ENCODE measurements at regions not wholly inside any gene's neighbourhood (a gene's known extent, or its start where the extent isn't known, plus 50 kb on each side); places are given as distances from the start of the nearest gene placed in this dataset.
"Not testable (repeated sequence)": the region's sequence is repeated elsewhere in the genome, so short reads cannot be mapped to it uniquely, and the experiment has no call there.

GRCh38 chr6:81098109-81098814, 654.2 kb downstream of the TENT5A start:
- in situ Hi-C loops (cut with HindIII; ENCODE audit: low pct_unique_long_range_greater_than_20kb, low sequenced_read_pairs) (no loop called here), intact Hi-C loops (cut with micrococcal nuclease; ENCODE audit: unreplicated experiment) (no loop called here)
- TF ChIP-seq POLR2AphosphoS5 (IDR thresholded peaks at IDR 0.05; ENCODE audit: low read depth, low read length) (no peak), CTCF (IDR thresholded peaks at IDR 0.05) (no peak), SIN3A (IDR thresholded peaks at IDR 0.05; ENCODE audit: borderline replicate concordance, insufficient read depth, low read depth, low read length) (no peak), TCF7L2 (IDR thresholded peaks at IDR 0.05; ENCODE audit: low read depth, low read length) (no peak), REST (IDR thresholded peaks at IDR 0.05; ENCODE audit: insufficient read depth in 1 of 2, low read depth in 2 of 2, low read length in 1 of 2) (no peak)
- no peak for DNase-seq (ENCODE audit: low read depth, low spot score)
- H3K27me3 ChIP-seq (ENCODE audit: control insufficient read depth, insufficient read depth, low read length) = no peaks in the 10 kb centered on the region
- H3K9me3 ChIP-seq (ENCODE audit: control insufficient read depth, insufficient read depth, low read depth, low read length) = no peaks in the 10 kb centered on the region
- no TSS peak for BruUV-seq (replicated peaks)
- POLR2A ChIA-PET = no interaction called here
- no peak overlapping the region for H3K27ac ChIP-seq (ENCODE audit: low read length)
- CTCF ChIA-PET = no interaction called here
- no peak overlapping the region for H3K4me3 ChIP-seq (ENCODE audit: low read depth in 2 of 2, low read length in 2 of 2)
- no peaks in the 10 kb centered on the region for H3K4me1 ChIP-seq (ENCODE audit: control insufficient read depth, insufficient read depth, low read length)
- ATAC-seq = no peak
- H3K36me3 ChIP-seq (ENCODE audit: control insufficient read depth, insufficient read depth, low read length) = no peaks in the 10 kb centered on the region

GRCh38 chr6:81096464-81096863, 656.0 kb downstream of the TENT5A start:
- H3K27ac ChIP-seq (ENCODE audit: low read length); CTCF ChIA-PET; H3K4me1 ChIP-seq (ENCODE audit: control insufficient read depth, insufficient read depth, low read length); DNase-seq (ENCODE audit: low read depth, low spot score); in situ Hi-C loops (cut with HindIII; ENCODE audit: low pct_unique_long_range_greater_than_20kb, low sequenced_read_pairs); intact Hi-C loops (cut with micrococcal nuclease; ENCODE audit: unreplicated experiment); POLR2A ChIA-PET; H3K27me3 ChIP-seq (ENCODE audit: control insufficient read depth, insufficient read depth, low read length); H3K36me3 ChIP-seq (ENCODE audit: control insufficient read depth, insufficient read depth, low read length); ATAC-seq; H3K4me3 ChIP-seq (ENCODE audit: low read depth in 2 of 2, low read length in 2 of 2); BruUV-seq (replicated peaks); H3K9me3 ChIP-seq (ENCODE audit: control insufficient read depth, insufficient read depth, low read depth, low read length): not testable (repeated sequence)

GRCh38 chr6:81093051-81093450, 659.4 kb downstream of the TENT5A start:
- ChIA-PET CTCF (no interaction called here), POLR2A (no interaction called here)
- BruUV-seq (replicated peaks) = no TSS peak
- no peak for TF ChIP-seq REST (IDR thresholded peaks at IDR 0.05; ENCODE audit: insufficient read depth in 1 of 2, low read depth in 2 of 2, low read length in 1 of 2)
- no peak for TF ChIP-seq CTCF (IDR thresholded peaks at IDR 0.05)
- TF ChIP-seq SIN3A (IDR thresholded peaks at IDR 0.05; ENCODE audit: borderline replicate concordance, insufficient read depth, low read depth, low read length) = no peak
- TF ChIP-seq POLR2AphosphoS5 (IDR thresholded peaks at IDR 0.05; ENCODE audit: low read depth, low read length) = no peak
- TF ChIP-seq TCF7L2 (IDR thresholded peaks at IDR 0.05; ENCODE audit: low read depth, low read length) = no peak
- H3K9me3 ChIP-seq (ENCODE audit: control insufficient read depth, insufficient read depth, low read depth, low read length) = no peaks in the 10 kb centered on the region
- H3K27me3 ChIP-seq (ENCODE audit: control insufficient read depth, insufficient read depth, low read length) = no peaks in the 10 kb centered on the region
- H3K27ac ChIP-seq (ENCODE audit: low read length) = no peak overlapping the region
- no peaks in the 10 kb centered on the region for H3K36me3 ChIP-seq (ENCODE audit: control insufficient read depth, insufficient read depth, low read length)
- ATAC-seq (no peak), DNase-seq (ENCODE audit: low read depth, low spot score) (no peak)
- intact Hi-C loops (cut with micrococcal nuclease; ENCODE audit: unreplicated experiment) (no loop called here), in situ Hi-C loops (cut with HindIII; ENCODE audit: low pct_unique_long_range_greater_than_20kb, low sequenced_read_pairs) (no loop called here)
- H3K4me1 ChIP-seq (ENCODE audit: control insufficient read depth, insufficient read depth, low read length) = no peaks in the 10 kb centered on the region
- H3K4me3 ChIP-seq (ENCODE audit: low read depth in 2 of 2, low read length in 2 of 2) = no peak overlapping the region
